Endothelial cell (in vitro differentiated cells): ENCODE measurements at regions not wholly inside any gene's neighbourhood (a gene's known extent, or its start where the extent isn't known, plus 50 kb on each side); places are given as distances from the start of the nearest gene placed in this dataset.
"Not testable (repeated sequence)": the region's sequence is repeated elsewhere in the genome, so short reads cannot be mapped to it uniquely, and the experiment has no call there.

Experiments
- DNase-seq: peaks from one replicate; pipeline ENCODE4 v3.0.0; 2021; ENCODE audit warnings: low spot score
- H3K27ac Mint-ChIP-seq: one replicate; pipeline ENCODE4 v1.8.0; 2021; ENCODE audit warnings: mixed read lengths, inconsistent platforms; ENCODE audit not compliant: unreplicated experiment
- H3K27me3 Mint-ChIP-seq: one replicate; pipeline ENCODE4 v1.8.0; 2021; ENCODE audit warnings: mild to moderate bottlenecking, moderate library complexity, mixed read lengths, inconsistent platforms; ENCODE audit not compliant: unreplicated experiment
- H3K36me3 Mint-ChIP-seq: one replicate; pipeline ENCODE4 v1.8.0; 2021; ENCODE audit warnings: mild to moderate bottlenecking, low read depth, mixed read lengths, inconsistent platforms; ENCODE audit not compliant: unreplicated experiment
- H3K4me1 Mint-ChIP-seq: one replicate; pipeline ENCODE4 v1.8.0; 2021; ENCODE audit warnings: mild to moderate bottlenecking, mixed read lengths, inconsistent platforms; ENCODE audit not compliant: unreplicated experiment
- H3K4me3 Mint-ChIP-seq: one replicate; pipeline ENCODE4 v1.8.0; 2021; ENCODE audit warnings: mild to moderate bottlenecking, mixed read lengths, inconsistent platforms; ENCODE audit not compliant: unreplicated experiment
- H3K9me3 Mint-ChIP-seq: one replicate; pipeline ENCODE4 v1.8.0; 2021; ENCODE audit warnings: mixed read lengths, inconsistent platforms; ENCODE audit not compliant: unreplicated experiment
- TF ChIP-seq, protein P1 (sequence below): fragments of 200-600 bp; sonication (generic); IDR thresholded peaks from one replicate; pipeline ENCODE4 v1.5.0; 2021; ENCODE audit warnings: antibody characterized with exemption; ENCODE audit not compliant: unreplicated experiment

DNA sequence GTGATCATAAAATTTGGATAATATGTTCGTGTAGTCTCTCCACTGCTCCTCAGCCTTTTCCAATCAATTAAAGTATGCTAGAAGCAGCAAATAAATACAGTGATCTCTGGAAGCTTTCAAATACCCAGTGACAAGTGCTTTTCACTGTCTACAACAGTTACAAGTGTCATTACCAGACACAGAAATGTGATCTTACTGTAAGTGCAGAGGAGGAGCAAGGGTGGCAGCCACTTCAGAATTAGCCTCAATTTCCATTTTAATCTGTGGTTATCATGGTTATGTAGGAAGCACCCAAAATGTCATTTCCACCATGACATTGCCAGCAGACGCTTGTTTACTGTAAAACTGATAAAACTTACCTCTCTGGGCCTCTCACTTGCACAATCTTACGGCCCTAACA is 133.9 kb upstream of the ADAMTS3 start:
- Mint-ChIP-seq H3K36me3 (no peaks in the 10 kb centered on the region), H3K4me1 (peaks cover under 1% of the 10 kb centered on the region)
- TF ChIP-seq, protein P1, sequence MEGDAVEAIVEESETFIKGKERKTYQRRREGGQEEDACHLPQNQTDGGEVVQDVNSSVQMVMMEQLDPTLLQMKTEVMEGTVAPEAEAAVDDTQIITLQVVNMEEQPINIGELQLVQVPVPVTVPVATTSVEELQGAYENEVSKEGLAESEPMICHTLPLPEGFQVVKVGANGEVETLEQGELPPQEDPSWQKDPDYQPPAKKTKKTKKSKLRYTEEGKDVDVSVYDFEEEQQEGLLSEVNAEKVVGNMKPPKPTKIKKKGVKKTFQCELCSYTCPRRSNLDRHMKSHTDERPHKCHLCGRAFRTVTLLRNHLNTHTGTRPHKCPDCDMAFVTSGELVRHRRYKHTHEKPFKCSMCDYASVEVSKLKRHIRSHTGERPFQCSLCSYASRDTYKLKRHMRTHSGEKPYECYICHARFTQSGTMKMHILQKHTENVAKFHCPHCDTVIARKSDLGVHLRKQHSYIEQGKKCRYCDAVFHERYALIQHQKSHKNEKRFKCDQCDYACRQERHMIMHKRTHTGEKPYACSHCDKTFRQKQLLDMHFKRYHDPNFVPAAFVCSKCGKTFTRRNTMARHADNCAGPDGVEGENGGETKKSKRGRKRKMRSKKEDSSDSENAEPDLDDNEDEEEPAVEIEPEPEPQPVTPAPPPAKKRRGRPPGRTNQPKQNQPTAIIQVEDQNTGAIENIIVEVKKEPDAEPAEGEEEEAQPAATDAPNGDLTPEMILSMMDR = no peak

DNA sequence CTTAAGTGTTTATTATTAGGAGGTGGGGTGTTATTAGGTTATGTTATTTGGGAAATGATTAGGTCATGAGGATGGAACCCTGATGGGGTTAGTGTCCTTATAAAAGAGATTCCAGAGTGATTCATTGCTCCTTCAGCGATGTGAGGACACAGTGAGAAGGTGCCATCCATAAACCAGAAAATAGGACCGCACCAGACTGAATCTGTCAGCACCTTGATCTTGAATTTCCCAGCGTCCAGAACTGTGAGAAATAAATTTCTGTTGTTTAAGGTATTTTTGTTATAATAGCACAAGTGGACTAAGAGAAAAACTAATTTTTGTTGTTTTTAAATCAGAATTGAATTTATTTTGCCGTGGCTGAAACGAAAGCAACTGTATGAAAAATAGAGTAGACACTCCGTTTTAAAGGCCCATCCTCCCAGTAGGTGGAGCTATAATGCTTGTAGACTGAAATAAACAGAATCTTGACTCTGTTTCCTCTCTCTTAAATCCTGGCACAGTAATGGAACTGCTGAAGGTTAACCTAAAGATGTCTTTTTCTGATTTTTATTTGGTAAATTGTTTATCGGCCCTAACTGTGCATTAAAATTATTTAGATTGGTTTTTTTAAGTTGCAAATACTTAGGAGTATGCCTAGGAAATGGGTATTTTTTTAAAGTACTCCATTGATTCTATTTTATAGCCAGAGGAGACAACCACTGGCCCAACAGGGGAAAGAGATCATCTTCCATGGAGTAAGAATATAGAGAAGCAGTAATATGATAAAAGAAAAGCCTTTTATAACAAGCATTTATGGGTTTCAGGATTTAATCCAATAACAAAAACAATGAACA is 133.2 kb upstream of the ADAMTS3 start:
- H3K9me3 Mint-ChIP-seq = no peaks in the 10 kb centered on the region
- no peak overlapping the region for H3K27ac Mint-ChIP-seq
- no peaks in the 10 kb centered on the region for H3K36me3 Mint-ChIP-seq
- H3K4me3 Mint-ChIP-seq = peak overlapping the region; percentile 34
- peaks cover 2% of the 10 kb centered on the region for H3K27me3 Mint-ChIP-seq
- peaks cover 4% of the 10 kb centered on the region for H3K4me1 Mint-ChIP-seq
- peak; percentile 16 for DNase-seq
- TF ChIP-seq, protein P1 = peak; percentile 20

More for the DNA sequence above, 133.9 kb upstream of the ADAMTS3 start:
- no peaks in the 10 kb centered on the region for H3K9me3 Mint-ChIP-seq
- DNase-seq = no peak
- H3K27me3 Mint-ChIP-seq = no peaks in the 10 kb centered on the region
- no peak overlapping the region for H3K27ac Mint-ChIP-seq
- no peak overlapping the region for H3K4me3 Mint-ChIP-seq

DNA sequence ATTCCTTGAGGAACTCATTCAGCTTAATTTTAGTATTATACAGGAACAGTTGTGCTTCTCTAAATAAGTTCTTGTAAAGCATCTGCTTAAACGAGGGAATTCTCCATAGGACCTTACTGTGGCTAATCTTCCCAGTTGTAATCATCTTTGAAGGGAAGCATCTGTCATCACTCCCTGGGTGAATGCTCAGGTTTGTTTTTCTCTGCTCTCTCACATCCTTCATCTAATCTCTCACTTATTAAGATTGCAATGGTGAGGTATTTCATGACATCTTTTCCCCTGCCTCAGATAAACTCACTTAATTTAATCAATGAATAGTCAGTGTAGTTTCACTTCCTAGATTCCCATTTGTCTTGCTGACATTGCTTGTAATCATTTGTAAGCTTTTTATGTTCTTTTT is 121.8 kb upstream of the ADAMTS3 start:
- DNase-seq = no peak
- H3K27ac Mint-ChIP-seq = no peak overlapping the region
- TF ChIP-seq, protein P1 = no peak
- H3K27me3 Mint-ChIP-seq = peaks cover 2% of the 10 kb centered on the region
- H3K36me3 Mint-ChIP-seq = no peaks in the 10 kb centered on the region
- no peak overlapping the region for H3K4me3 Mint-ChIP-seq
- no peaks in the 10 kb centered on the region for H3K4me1 Mint-ChIP-seq
- H3K9me3 Mint-ChIP-seq = no peaks in the 10 kb centered on the region

DNA sequence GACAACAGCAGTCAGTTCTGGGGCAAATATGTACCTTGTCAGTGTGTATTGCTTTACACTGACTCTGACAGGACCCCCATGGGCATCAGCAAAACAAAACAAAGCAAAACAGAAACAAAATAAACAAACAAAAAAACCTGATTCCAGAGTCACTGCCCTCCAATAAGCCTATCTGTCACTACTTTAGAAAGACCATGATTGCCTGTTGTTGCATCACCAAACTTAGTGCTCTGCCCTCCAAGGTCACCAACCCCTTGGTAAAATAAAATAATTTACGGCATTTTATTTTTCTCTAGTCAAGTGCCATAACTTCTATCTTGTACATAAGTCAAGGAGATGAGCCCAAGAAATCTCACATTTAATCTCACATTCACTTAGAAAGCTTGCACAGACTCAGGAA is 120.9 kb upstream of the ADAMTS3 start:
- Mint-ChIP-seq H3K4me3 (no peak overlapping the region), H3K36me3 (no peaks in the 10 kb centered on the region), H3K4me1 (no peaks in the 10 kb centered on the region), H3K27me3 (peaks cover 2% of the 10 kb centered on the region), H3K27ac (no peak overlapping the region), H3K9me3 (no peaks in the 10 kb centered on the region)
- DNase-seq = no peak
- TF ChIP-seq, protein P1 = no peak

DNA sequence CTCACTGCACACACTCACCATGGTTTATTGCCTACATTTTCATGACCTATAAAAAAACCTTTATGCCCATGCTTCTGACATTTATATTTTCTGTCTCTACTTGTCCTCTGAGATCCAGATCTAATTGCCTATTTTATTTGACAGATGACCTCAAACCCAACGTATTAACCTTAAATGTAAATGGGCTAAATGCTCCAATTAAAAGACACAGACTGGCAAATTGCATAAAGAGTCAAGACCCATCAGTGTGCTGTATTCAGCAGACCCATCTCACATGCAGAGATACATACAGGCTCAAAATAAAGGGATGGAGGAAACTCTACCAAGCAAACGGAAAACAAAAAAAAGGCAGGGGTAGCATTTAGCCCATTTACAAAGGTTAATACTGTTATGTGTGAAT is 117.4 kb upstream of the ADAMTS3 start:
- not testable (repeated sequence) for H3K4me3 Mint-ChIP-seq, H3K9me3 Mint-ChIP-seq, H3K36me3 Mint-ChIP-seq, H3K27me3 Mint-ChIP-seq, DNase-seq, H3K4me1 Mint-ChIP-seq, H3K27ac Mint-ChIP-seq
